SK-N-SH (cell line): ENCODE measurements at regions not wholly inside any gene's neighbourhood (a gene's known extent, or its start where the extent isn't known, plus 50 kb on each side); places are given as distances from the start of the nearest gene placed in this dataset.

ENCODE experiments used
- CTCF ChIA-PET: fragments of 300-600, 350-600 bp; formaldehyde crosslinking; extraction: SDS; loops from one replicate; lab custom pipeline; 2021; lab: Yijun Ruan, JAX
- POLR2A ChIA-PET: fragments of 350-600 bp; sonication (Branson Sonifier 250); formaldehyde crosslinking; extraction: SDS; loops from one replicate; lab custom pipeline; 2020; ENCODE audit warnings: antibody characterized with exemption, inconsistent platforms; lab: Yijun Ruan, JAX
- DNase-seq: peaks from one replicate; pipeline ENCODE4 v3.0.0; 2012
- H2AFZ ChIP-seq: fragments of 200-600 bp; sonication (generic); 2 replicates; pipeline ENCODE4 v1.8.1; 2016; ENCODE audit warnings: antibody characterized with exemption, mild to moderate bottlenecking, low read depth
- H3F3A ChIP-seq: fragments of 200-600 bp; sonication (generic); replicated peaks from 2 replicates; pipeline ENCODE3; 2016; ENCODE audit warnings: antibody characterized with exemption, mild to moderate bottlenecking; ENCODE audit not compliant: insufficient read depth
- H3K27ac ChIP-seq, 2 experiments: fragments of 200-500 bp in 1 of 2; fragments of 200-600 bp in 1 of 2; sonication (Bioruptor generic) in 1 of 2; sonication (generic), shearing (Covaris generic) in 1 of 2; 2 replicates each; pipeline versions ENCODE4 v1.5.1 to v1.6.1; 2014 to 2016; ENCODE audit warnings: low read depth in 2 of 2, inconsistent platforms in 1 of 2, low read length in 1 of 2, mild to moderate bottlenecking in 1 of 2, mixed read lengths in 1 of 2
- H3K27me3 ChIP-seq: fragments of 200-600 bp; sonication (generic), shearing (Covaris generic); 2 replicates; pipeline ENCODE4 v1.6.1; 2016; ENCODE audit warnings: mixed run types; ENCODE audit not compliant: insufficient read depth
- H3K36me3 ChIP-seq, 2 experiments: fragments of 200-500 bp in 1 of 2; fragments of 200-600 bp in 1 of 2; sonication (Bioruptor generic) in 1 of 2; sonication (generic) in 1 of 2; replicated peaks in 1 of 2; 2 replicates each; pipeline versions ENCODE3 to v1.5.1; 2014 to 2016; ENCODE audit warnings: low read length in 1 of 2, mild to moderate bottlenecking in 1 of 2; ENCODE audit not compliant: insufficient read depth in 2 of 2, control insufficient read depth in 1 of 2
- H3K4me1 ChIP-seq, 2 experiments: fragments of 200-500 bp in 1 of 2; fragments of 200-600 bp in 1 of 2; sonication (Bioruptor generic) in 1 of 2; sonication (generic), shearing (Covaris generic) in 1 of 2; 2 replicates each; pipeline versions ENCODE4 v1.5.1 to v1.6.1; 2014 to 2016; ENCODE audit warnings: low read depth in 1 of 2, low read length in 1 of 2, mixed run types in 1 of 2; ENCODE audit not compliant: insufficient read depth in 2 of 2, control insufficient read depth in 1 of 2
- H3K4me2 ChIP-seq: fragments of 200-600 bp; sonication (generic), shearing (Covaris generic); 2 replicates; pipeline ENCODE4 v1.6.1; 2017; ENCODE audit warnings: mixed run types
- H3K4me3 ChIP-seq, 2 experiments: fragments of 200-500 bp in 1 of 2; fragments of 200-600 bp in 1 of 2; sonication (Bioruptor generic) in 1 of 2; sonication (generic), shearing (Covaris generic) in 1 of 2; 2 replicates each; pipeline versions ENCODE4 v1.5.1 to v1.8.1; 2014 to 2016; ENCODE audit warnings: low read depth in 2 of 2, inconsistent platforms in 1 of 2, low read length in 1 of 2, mild to moderate bottlenecking in 1 of 2, mixed read lengths in 1 of 2, moderate library complexity in 1 of 2
- H3K79me2 ChIP-seq: fragments of 200-600 bp; sonication (generic); 2 replicates; pipeline ENCODE4 v1.8.1; 2017; ENCODE audit warnings: mild to moderate bottlenecking; ENCODE audit not compliant: insufficient read depth
- H3K9ac ChIP-seq: fragments of 200-600 bp; sonication (generic); 2 replicates; pipeline ENCODE4 v1.6.1; 2017; ENCODE audit warnings: mixed run types
- H3K9me2 ChIP-seq: fragments of 200-600 bp; sonication (generic); 2 replicates; pipeline ENCODE4 v1.6.1; 2017; ENCODE audit warnings: mixed run types
- H3K9me3 ChIP-seq: fragments of 200-600 bp; sonication (generic); 2 replicates; pipeline ENCODE4 v1.6.1; 2017; ENCODE audit warnings: mixed run types, mild to moderate bottlenecking, moderate library complexity
- H4K20me1 ChIP-seq: fragments of 200-600 bp; sonication (generic); 2 replicates; pipeline ENCODE4 v1.6.1; 2017; ENCODE audit warnings: mild to moderate bottlenecking, mixed run types; ENCODE audit not compliant: insufficient read depth
- CTCF ChIP-seq: fragments of 200-600 bp; sonication (generic); IDR thresholded peaks from 2 replicates; pipeline ENCODE4 v1.6.1; 2017; ENCODE audit warnings: antibody characterized with exemption, mild to moderate bottlenecking, moderate library complexity
- ELF1 ChIP-seq: IDR thresholded peaks from 2 replicates; pipeline ENCODE4 v1.4.0; 2012
- EZH2phosphoT487 ChIP-seq: fragments of 200-600 bp; sonication (generic); IDR thresholded peaks from 2 replicates; pipeline ENCODE4 v1.6.1; 2017; ENCODE audit warnings: low read depth, mixed run types, mild to moderate bottlenecking, antibody characterized with exemption, moderate library complexity, borderline replicate concordance
- FOSL2 ChIP-seq: IDR thresholded peaks from 2 replicates; pipeline ENCODE4 v1.4.0; 2012; ENCODE audit warnings: low read depth, mild to moderate bottlenecking, moderate library complexity, borderline replicate concordance
- FOXJ3 ChIP-seq: sonication (generic); formaldehyde crosslinking; IDR thresholded peaks from 2 replicates; pipeline ENCODE4 v1.5.1; 2020; ENCODE audit warnings: mild to moderate bottlenecking, missing genetic modification reagents
- FOXM1 ChIP-seq: IDR thresholded peaks from 2 replicates; pipeline ENCODE4 v1.4.0; 2012; ENCODE audit warnings: low read depth, mild to moderate bottlenecking
- GABPA ChIP-seq: IDR thresholded peaks from 2 replicates; pipeline ENCODE4 v1.4.0; 2012; ENCODE audit warnings: low read depth, mild to moderate bottlenecking
- GATA2 ChIP-seq: sonication (generic); formaldehyde crosslinking; IDR thresholded peaks from 2 replicates; pipeline ENCODE4 v1.5.0; 2020; ENCODE audit warnings: mild to moderate bottlenecking, missing genetic modification reagents
- JUND ChIP-seq: IDR thresholded peaks from 2 replicates; pipeline ENCODE4 v1.4.0; 2012
- MAX ChIP-seq: IDR thresholded peaks from 2 replicates; pipeline ENCODE4 v1.4.0; 2012; ENCODE audit warnings: low read depth
- MEF2A ChIP-seq: IDR thresholded peaks from 2 replicates; pipeline ENCODE4 v1.4.0; 2012; ENCODE audit warnings: low read depth, borderline replicate concordance
- POLR2AphosphoS5 ChIP-seq: IDR thresholded peaks from 2 replicates; pipeline ENCODE4 v1.6.1; 2012; ENCODE audit warnings: low read depth, low read length
- RAD21 ChIP-seq: IDR thresholded peaks from 2 replicates; pipeline ENCODE4 v1.6.1; 2012; ENCODE audit warnings: mild to moderate bottlenecking, low read length
- REST ChIP-seq: IDR thresholded peaks from 2 replicates; pipeline ENCODE4 v1.6.1; 2012; ENCODE audit warnings: mild to moderate bottlenecking, low read depth, low read length, moderate library complexity
- SIN3A ChIP-seq: IDR thresholded peaks from 2 replicates; pipeline ENCODE4 v1.6.1; 2012; ENCODE audit warnings: low read depth, mild to moderate bottlenecking, low read length, moderate library complexity, borderline replicate concordance
- SMC3 ChIP-seq: IDR thresholded peaks from 2 replicates; pipeline ENCODE4 v1.6.1; 2012; ENCODE audit warnings: low read depth, low read length, improper control_type of control experiment
- TAF1 ChIP-seq: IDR thresholded peaks from 2 replicates; pipeline ENCODE4 v1.6.1; 2012; ENCODE audit warnings: low read depth, mild to moderate bottlenecking, low read length, moderate library complexity, borderline replicate concordance
- TCF12 ChIP-seq: IDR thresholded peaks from 2 replicates; pipeline ENCODE4 v1.4.0; 2012
- USF1 ChIP-seq: IDR thresholded peaks from 2 replicates; pipeline ENCODE4 v1.4.0; 2012; ENCODE audit warnings: low read depth, borderline replicate concordance
- ZBTB33 ChIP-seq: IDR thresholded peaks from 2 replicates; pipeline ENCODE4 v1.4.0; 2012; ENCODE audit warnings: low read depth, borderline replicate concordance
- WGBS: methylation state at CpG from one replicate; pipeline ENCODE4 v1.1.6; 2017; ENCODE audit warnings: low lambda C conversion rate; 5-methylcytosine and 5-hydroxymethylcytosine counted together

GRCh38 chr4:165723051-165723795 lies 149.8 kb upstream of the TLL1 start:
- Histone ChIP-seq H3K9me3 (no peaks in the 10 kb centered on the region), H3K27me3 (no peaks in the 10 kb centered on the region), H3K79me2 (no peaks in the 10 kb centered on the region), H3K9ac (no peak overlapping the region), H3K4me1 (no peaks in the 10 kb centered on the region), H3K9me2 (no peaks in the 10 kb centered on the region), H4K20me1 (no peaks in the 10 kb centered on the region), H2AFZ (no peak overlapping the region), H3K27ac (no peak overlapping the region), H3F3A (no peaks in the 10 kb centered on the region), H3K4me3 (no peak overlapping the region), H3K4me2 (no peak overlapping the region), H3K36me3 (no peaks in the 10 kb centered on the region)
- CTCF ChIA-PET, result no interaction called here
- POLR2A ChIA-PET, result no interaction called here
- no peak for DNase-seq
- TF ChIP-seq USF1, result no peak
- TF ChIP-seq REST, result no peak
- TF ChIP-seq FOSL2, result no peak
- TF ChIP-seq MAX, result no peak
- no peak for TF ChIP-seq RAD21
- no peak for TF ChIP-seq GABPA
- no peak for TF ChIP-seq TCF12
- no peak for TF ChIP-seq JUND
- TF ChIP-seq FOXM1, result no peak
- no peak for TF ChIP-seq EZH2phosphoT487
- TF ChIP-seq SIN3A, result no peak
- TF ChIP-seq CTCF, result no peak
- TF ChIP-seq ZBTB33, result no peak
- no peak for TF ChIP-seq POLR2AphosphoS5
- TF ChIP-seq FOXJ3 (CRISPR knock-in tag), result no peak
- no peak for TF ChIP-seq TAF1
- no peak for TF ChIP-seq SMC3
- TF ChIP-seq ELF1, result no peak
- no peak for TF ChIP-seq GATA2 (CRISPR knock-in tag)
- TF ChIP-seq MEF2A, result no peak
- 30% methylated on average over 4 of the region's 4 CpGs for WGBS
